ENCODE measurements at regions not wholly inside any gene's neighbourhood (a gene's known extent, or its start where the extent isn't known, plus 50 kb on each side); places are given as distances from the start of the nearest gene placed in this dataset.

DNA sequence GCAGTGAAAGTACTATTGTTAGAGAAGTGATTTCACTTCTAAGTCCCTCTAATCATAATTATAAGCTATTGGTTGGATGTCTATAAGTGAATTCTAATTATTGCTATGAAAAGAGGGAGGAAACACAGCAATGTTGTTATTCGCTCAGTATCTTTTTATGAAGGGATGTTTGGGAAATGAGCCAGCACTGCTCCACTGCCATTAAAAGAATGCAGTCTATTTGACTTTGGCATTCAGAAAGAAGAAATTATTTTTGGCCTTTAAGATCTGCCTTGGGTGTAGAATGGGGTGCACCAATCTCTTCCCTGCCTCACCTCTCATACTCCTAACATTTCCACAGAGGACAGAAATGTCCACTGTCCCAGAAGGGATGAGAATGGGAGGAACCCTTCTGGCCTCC lies 332.0 kb downstream of the SPATA31D1 start:
- TF ChIP-seq, protein P1, sequence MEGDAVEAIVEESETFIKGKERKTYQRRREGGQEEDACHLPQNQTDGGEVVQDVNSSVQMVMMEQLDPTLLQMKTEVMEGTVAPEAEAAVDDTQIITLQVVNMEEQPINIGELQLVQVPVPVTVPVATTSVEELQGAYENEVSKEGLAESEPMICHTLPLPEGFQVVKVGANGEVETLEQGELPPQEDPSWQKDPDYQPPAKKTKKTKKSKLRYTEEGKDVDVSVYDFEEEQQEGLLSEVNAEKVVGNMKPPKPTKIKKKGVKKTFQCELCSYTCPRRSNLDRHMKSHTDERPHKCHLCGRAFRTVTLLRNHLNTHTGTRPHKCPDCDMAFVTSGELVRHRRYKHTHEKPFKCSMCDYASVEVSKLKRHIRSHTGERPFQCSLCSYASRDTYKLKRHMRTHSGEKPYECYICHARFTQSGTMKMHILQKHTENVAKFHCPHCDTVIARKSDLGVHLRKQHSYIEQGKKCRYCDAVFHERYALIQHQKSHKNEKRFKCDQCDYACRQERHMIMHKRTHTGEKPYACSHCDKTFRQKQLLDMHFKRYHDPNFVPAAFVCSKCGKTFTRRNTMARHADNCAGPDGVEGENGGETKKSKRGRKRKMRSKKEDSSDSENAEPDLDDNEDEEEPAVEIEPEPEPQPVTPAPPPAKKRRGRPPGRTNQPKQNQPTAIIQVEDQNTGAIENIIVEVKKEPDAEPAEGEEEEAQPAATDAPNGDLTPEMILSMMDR (IDR thresholded peaks at IDR 0.05; ENCODE audit: low read depth, low read length): no peak
- in situ Hi-C loops (cut with HindIII; ENCODE audit: low sequenced_read_pairs): no loop called here
- peak; percentile 20 for DNase-seq (ENCODE audit: low read depth, low spot score)
- H3K4me3 ChIP-seq (ENCODE audit: low read depth, low read length): no peak overlapping the region

DNA sequence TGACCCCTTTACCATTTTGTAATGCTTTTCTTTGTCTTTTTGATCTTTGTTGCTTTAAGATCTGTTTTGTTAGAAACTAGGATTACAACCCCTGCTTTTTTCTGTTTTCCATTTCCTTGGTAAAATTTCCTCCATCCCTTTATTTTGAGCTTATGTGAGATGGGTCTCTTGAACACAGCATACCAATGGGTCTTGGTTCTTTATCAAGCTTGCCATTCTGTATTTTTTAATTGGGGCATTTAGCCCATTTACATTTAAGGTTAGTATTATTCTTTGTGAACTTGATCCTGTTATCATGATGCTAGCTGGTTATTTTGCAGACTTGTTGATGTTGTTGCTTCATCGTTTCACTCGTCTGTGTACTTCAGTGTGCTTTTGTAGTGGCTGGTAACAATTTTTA lies 337.3 kb downstream of the SPATA31D1 start:
- TF ChIP-seq, protein P1 (IDR thresholded peaks at IDR 0.05; ENCODE audit: low read depth, low read length): no peak
- in situ Hi-C loops (cut with HindIII; ENCODE audit: low sequenced_read_pairs): no loop called here
- no peak for DNase-seq (ENCODE audit: low read depth, low spot score)
- no peak overlapping the region for H3K4me3 ChIP-seq (ENCODE audit: low read depth, low read length)

DNA sequence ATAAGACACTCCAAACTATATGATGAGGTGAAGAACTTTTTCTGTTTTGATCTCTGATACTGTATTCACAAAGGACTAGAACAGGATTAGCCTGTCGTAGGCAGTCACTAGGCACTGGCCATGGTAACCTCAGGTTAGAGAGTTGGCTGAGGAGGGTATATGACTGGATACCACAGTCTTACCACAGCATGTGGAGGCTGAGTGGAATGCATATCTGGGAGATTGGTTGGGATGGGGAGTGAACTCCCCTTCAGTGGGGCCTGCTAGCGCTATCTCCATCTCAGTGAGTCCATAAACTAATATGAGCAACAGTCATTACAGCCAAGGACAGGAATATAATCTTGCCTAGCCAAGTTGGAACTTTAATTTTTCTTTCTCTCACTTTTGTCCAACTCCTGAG lies 339.1 kb downstream of the SPATA31D1 start:
- in situ Hi-C loops (cut with HindIII; ENCODE audit: low sequenced_read_pairs): no loop called here
- DNase-seq (ENCODE audit: low read depth, low spot score): no peak
- TF ChIP-seq, protein P1 (IDR thresholded peaks at IDR 0.05; ENCODE audit: low read depth, low read length): no peak
- no peak overlapping the region for H3K4me3 ChIP-seq (ENCODE audit: low read depth, low read length)

DNA sequence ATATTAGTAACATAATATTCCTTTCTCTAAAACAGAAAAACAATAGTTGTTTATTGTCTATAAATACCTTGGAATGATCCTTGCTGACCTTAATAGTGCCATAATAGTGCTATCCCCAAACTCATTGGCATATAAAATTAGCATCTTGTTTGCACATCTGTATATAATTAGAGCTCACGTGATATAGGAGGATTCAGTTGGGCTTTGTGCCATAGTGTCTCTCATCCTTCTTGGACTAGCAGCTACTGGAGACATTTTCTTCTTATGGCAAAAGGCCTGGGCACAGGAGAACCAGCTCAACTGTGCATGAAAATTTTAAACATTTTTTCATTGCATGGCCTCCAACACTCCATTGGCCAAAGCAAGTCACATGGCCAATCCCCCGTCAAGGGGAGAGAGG lies 342.5 kb downstream of the SPATA31D1 start:
- no peak for DNase-seq (ENCODE audit: low read depth, low spot score)
- no peak overlapping the region for H3K4me3 ChIP-seq (ENCODE audit: low read depth, low read length)
- TF ChIP-seq, protein P1 (IDR thresholded peaks at IDR 0.05; ENCODE audit: low read depth, low read length): no peak
- in situ Hi-C loops (cut with HindIII; ENCODE audit: low sequenced_read_pairs): no loop called here

DNA sequence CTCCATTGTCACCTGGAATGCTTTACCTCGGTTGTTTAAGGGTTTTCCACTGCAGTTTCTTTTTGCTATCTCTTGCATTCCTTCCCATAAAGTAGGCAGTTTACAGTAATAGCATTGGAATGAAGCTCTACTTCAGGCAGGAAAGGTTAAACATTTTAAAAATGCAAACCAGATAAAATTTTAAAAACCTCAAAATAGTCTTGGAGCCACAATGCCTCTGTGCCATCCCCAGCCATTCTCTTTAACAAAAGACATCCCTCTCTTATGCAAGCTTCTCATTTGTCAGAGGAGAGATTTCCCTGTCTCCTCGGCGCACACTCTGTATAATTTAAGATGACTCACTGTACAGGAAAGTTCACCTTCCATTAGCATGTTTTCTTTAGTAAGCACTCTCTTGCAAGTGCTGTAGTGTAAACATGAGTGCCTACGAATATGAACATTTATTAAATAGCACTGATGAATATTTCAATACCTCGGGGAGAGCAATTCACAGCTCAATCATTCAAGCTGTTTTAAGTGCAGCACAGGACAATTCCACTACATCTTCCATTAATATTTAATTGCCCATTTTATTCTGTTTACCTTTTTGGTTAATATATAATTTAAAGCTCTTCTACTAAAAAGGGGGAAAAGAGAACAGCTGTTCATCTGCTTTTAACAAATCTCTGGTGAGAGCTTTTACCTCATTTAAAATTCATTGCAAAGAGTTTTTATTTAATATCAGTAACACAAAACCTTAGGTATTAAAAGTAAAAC lies 343.6 kb downstream of the SPATA31D1 start:
- in situ Hi-C loops (cut with HindIII; ENCODE audit: low sequenced_read_pairs): no loop called here
- TF ChIP-seq, protein P1 (IDR thresholded peaks at IDR 0.05; ENCODE audit: low read depth, low read length): no peak
- DNase-seq (ENCODE audit: low read depth, low spot score): peak; percentile 81
- no peak overlapping the region for H3K4me3 ChIP-seq (ENCODE audit: low read depth, low read length)

DNA sequence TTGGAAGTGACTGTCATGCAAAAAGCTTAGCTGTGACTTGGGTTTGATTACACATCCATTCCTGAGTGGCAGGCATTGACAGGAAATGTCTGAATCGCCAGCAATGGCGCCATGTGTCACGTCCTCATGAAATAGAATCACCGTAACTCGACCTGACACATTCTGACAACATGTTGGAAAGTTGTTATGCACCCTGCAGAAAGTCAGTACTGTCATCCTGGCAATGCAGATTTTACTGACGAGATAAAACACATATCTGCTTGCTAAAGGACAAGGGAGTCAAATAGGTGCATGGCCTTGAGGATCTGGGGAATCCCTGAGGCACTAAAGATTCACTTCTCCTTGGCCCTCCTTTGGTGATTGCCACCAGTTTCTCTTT lies 344.2 kb downstream of the SPATA31D1 start:
- no peak for DNase-seq (ENCODE audit: low read depth, low spot score)
- TF ChIP-seq, protein P1 (IDR thresholded peaks at IDR 0.05; ENCODE audit: low read depth, low read length): no peak
- no peak overlapping the region for H3K4me3 ChIP-seq (ENCODE audit: low read depth, low read length)
- in situ Hi-C loops (cut with HindIII; ENCODE audit: low sequenced_read_pairs): no loop called here

Measured in astrocyte of the spinal cord (primary cell).